ENCODE measurements at regions not wholly inside any gene's neighbourhood (a gene's known extent, or its start where the extent isn't known, plus 50 kb on each side); places are given as distances from the start of the nearest gene placed in this dataset.

GRCh38 chr18:38453880-38454279 lies 888.3 kb upstream of the CELF4 start:
- CTCF ChIA-PET: no interaction called here
- POLR2A ChIA-PET (ENCODE audit: low non-redundant PET): no interaction called here
- DNase-seq (ENCODE audit: low spot score): no peak
- H3K27ac ChIP-seq: no peak overlapping the region
- no peak for TF ChIP-seq CTCF (conservative IDR thresholded peaks at IDR 0.05; ENCODE audit: low read depth)

- ChIA-PET POLR2A (ENCODE audit: low non-redundant PET) (no interaction called here), CTCF (no interaction called here)
- TF ChIP-seq CTCF (conservative IDR thresholded peaks at IDR 0.05; ENCODE audit: low read depth): no peak
- DNase-seq (ENCODE audit: low spot score): no peak
- H3K27ac ChIP-seq: no peak overlapping the region
These were observed 885.3 kb upstream of the CELF4 start for GRCh38 chr18:38450876-38451275.

- TF ChIP-seq CTCF (conservative IDR thresholded peaks at IDR 0.05; ENCODE audit: low read depth): no peak
- ChIA-PET CTCF (no interaction called here), POLR2A (ENCODE audit: low non-redundant PET) (no interaction called here)
- no peak overlapping the region for H3K27ac ChIP-seq
- DNase-seq (ENCODE audit: low spot score): no peak
These were observed 880.2 kb upstream of the CELF4 start for GRCh38 chr18:38445804-38446145.

- CTCF ChIA-PET: no interaction called here
- no peak overlapping the region for H3K27ac ChIP-seq
- POLR2A ChIA-PET (ENCODE audit: low non-redundant PET): no interaction called here
- TF ChIP-seq CTCF (conservative IDR thresholded peaks at IDR 0.05; ENCODE audit: low read depth): no peak
- DNase-seq (ENCODE audit: low spot score): no peak
These were observed 879.6 kb upstream of the CELF4 start for GRCh38 chr18:38444971-38445803.

- no peak overlapping the region for H3K27ac ChIP-seq
- POLR2A ChIA-PET (ENCODE audit: low non-redundant PET): no interaction called here
- TF ChIP-seq CTCF (conservative IDR thresholded peaks at IDR 0.05; ENCODE audit: low read depth): no peak
- CTCF ChIA-PET: no interaction called here
- DNase-seq (ENCODE audit: low spot score): no peak
These were observed 862.1 kb upstream of the CELF4 start for GRCh38 chr18:38427736-38428135.

- DNase-seq (ENCODE audit: low spot score): no peak
- ChIA-PET POLR2A (ENCODE audit: low non-redundant PET) (no interaction called here), CTCF (no interaction called here)
- no peak for TF ChIP-seq CTCF (conservative IDR thresholded peaks at IDR 0.05; ENCODE audit: low read depth)
- no peak overlapping the region for H3K27ac ChIP-seq
These were observed 861.6 kb upstream of the CELF4 start for GRCh38 chr18:38427234-38427633.

All from RWPE1 (cell line).